ENCODE measurements at regions not wholly inside any gene's neighbourhood (a gene's known extent, or its start where the extent isn't known, plus 50 kb on each side); places are given as distances from the start of the nearest gene placed in this dataset.

GRCh38 chr17:54015734-54016133 is 193.0 kb downstream of the KIF2B start:
- no peak for FAIRE-seq
- DNase-seq, result no peak
- 47 to 88% (median 60%) methylated on average over 2 of the region's 2 CpGs for WGBS, 3 donors
- H3K9me3 ChIP-seq (ENCODE audit: control insufficient read depth in 2 of 2, insufficient read depth in 1 of 2, low read depth in 1 of 2, low read length in 1 of 2), result peaks cover 0 to 3% of the 10 kb centered on the region in 2 donors
- H3K36me3 ChIP-seq (ENCODE audit: control insufficient read depth in 3 of 3, insufficient read depth in 2 of 3, low read depth in 1 of 3, low read length in 3 of 3), result no peaks in the 10 kb centered on the region
- H3K4me3 ChIP-seq (ENCODE audit: low read depth in 1 of 3, low read length in 3 of 3), result no peak overlapping the region
- H3K4me1 ChIP-seq (ENCODE audit: control insufficient read depth in 3 of 3, insufficient read depth in 2 of 3, low read depth in 1 of 3, low read length in 2 of 3), result no peaks in the 10 kb centered on the region
- H3K27ac ChIP-seq (ENCODE audit: low read depth in 1 of 3, low read length in 2 of 3), result no peak overlapping the region
- H3K27me3 ChIP-seq (ENCODE audit: control insufficient read depth in 3 of 3, insufficient read depth in 3 of 3, low read length in 3 of 3), result no peaks in the 10 kb centered on the region

- H3K4me3 ChIP-seq (ENCODE audit: low read depth in 1 of 3, low read length in 3 of 3), result no peak overlapping the region
- H3K36me3 ChIP-seq (ENCODE audit: control insufficient read depth in 3 of 3, insufficient read depth in 2 of 3, low read depth in 1 of 3, low read length in 3 of 3), result no peaks in the 10 kb centered on the region
- no peak overlapping the region for H3K27ac ChIP-seq (ENCODE audit: low read depth in 1 of 3, low read length in 2 of 3)
- H3K4me1 ChIP-seq (ENCODE audit: control insufficient read depth in 3 of 3, insufficient read depth in 2 of 3, low read depth in 1 of 3, low read length in 2 of 3), result no peaks in the 10 kb centered on the region
- WGBS, 3 donors, result 88 to 100% (median 94%) methylated on average over 1 of the region's 1 CpG
- no peaks in the 10 kb centered on the region for H3K27me3 ChIP-seq (ENCODE audit: control insufficient read depth in 3 of 3, insufficient read depth in 3 of 3, low read length in 3 of 3)
- H3K9me3 ChIP-seq (ENCODE audit: control insufficient read depth in 2 of 2, insufficient read depth in 1 of 2, low read depth in 1 of 2, low read length in 1 of 2), result peaks cover 0 to 3% of the 10 kb centered on the region in 2 donors
- DNase-seq, result no peak
- FAIRE-seq, result no peak
These were observed 198.7 kb downstream of the KIF2B start for GRCh38 chr17:54021418-54021817.

- H3K9me3 ChIP-seq (ENCODE audit: control insufficient read depth in 2 of 2, insufficient read depth in 1 of 2, low read depth in 1 of 2, low read length in 1 of 2), result peaks cover 0 to 14% of the 10 kb centered on the region in 2 donors
- FAIRE-seq (no peak), DNase-seq (no peak)
- H3K27ac ChIP-seq (ENCODE audit: low read depth in 1 of 3, low read length in 2 of 3), result no peak overlapping the region
- no peaks in the 10 kb centered on the region for H3K4me1 ChIP-seq (ENCODE audit: control insufficient read depth in 3 of 3, insufficient read depth in 2 of 3, low read depth in 1 of 3, low read length in 2 of 3)
- no peaks in the 10 kb centered on the region for H3K36me3 ChIP-seq (ENCODE audit: control insufficient read depth in 3 of 3, insufficient read depth in 2 of 3, low read depth in 1 of 3, low read length in 3 of 3)
- H3K27me3 ChIP-seq (ENCODE audit: control insufficient read depth in 3 of 3, insufficient read depth in 3 of 3, low read length in 3 of 3), result no peaks in the 10 kb centered on the region
- no peak overlapping the region for H3K4me3 ChIP-seq (ENCODE audit: low read depth in 1 of 3, low read length in 3 of 3)
These were observed 206.4 kb downstream of the KIF2B start for GRCh38 chr17:54028986-54029580.

- 84 to 89% (median 87%) methylated on average over 5 of the region's 5 CpGs for WGBS, 3 donors
- H3K9me3 ChIP-seq (ENCODE audit: control insufficient read depth in 2 of 2, insufficient read depth in 1 of 2, low read depth in 1 of 2, low read length in 1 of 2), result peaks cover 0 to 14% of the 10 kb centered on the region in 2 donors
- no peaks in the 10 kb centered on the region for H3K4me1 ChIP-seq (ENCODE audit: control insufficient read depth in 3 of 3, insufficient read depth in 2 of 3, low read depth in 1 of 3, low read length in 2 of 3)
- no peak overlapping the region for H3K4me3 ChIP-seq (ENCODE audit: low read depth in 1 of 3, low read length in 3 of 3)
- no peak overlapping the region for H3K27ac ChIP-seq (ENCODE audit: low read depth in 1 of 3, low read length in 2 of 3)
- no peak for DNase-seq
- FAIRE-seq, result no peak
- H3K27me3 ChIP-seq (ENCODE audit: control insufficient read depth in 3 of 3, insufficient read depth in 3 of 3, low read length in 3 of 3), result no peaks in the 10 kb centered on the region
- H3K36me3 ChIP-seq (ENCODE audit: control insufficient read depth in 3 of 3, insufficient read depth in 2 of 3, low read depth in 1 of 3, low read length in 3 of 3), result no peaks in the 10 kb centered on the region
These were observed 207.3 kb downstream of the KIF2B start for GRCh38 chr17:54029986-54030385.

- Histone ChIP-seq H3K4me1 (ENCODE audit: control insufficient read depth in 3 of 3, insufficient read depth in 2 of 3, low read depth in 1 of 3, low read length in 2 of 3) (no peaks in the 10 kb centered on the region), H3K27ac (ENCODE audit: low read depth in 1 of 3, low read length in 2 of 3) (no peak overlapping the region), H3K36me3 (ENCODE audit: control insufficient read depth in 3 of 3, insufficient read depth in 2 of 3, low read depth in 1 of 3, low read length in 3 of 3) (no peaks in the 10 kb centered on the region), H3K27me3 (ENCODE audit: control insufficient read depth in 3 of 3, insufficient read depth in 3 of 3, low read length in 3 of 3) (no peaks in the 10 kb centered on the region), H3K4me3 (ENCODE audit: low read depth in 1 of 3, low read length in 3 of 3) (no peak overlapping the region), H3K9me3 (ENCODE audit: control insufficient read depth in 2 of 2, insufficient read depth in 1 of 2, low read depth in 1 of 2, low read length in 1 of 2) (peaks cover 0 to 8% of the 10 kb centered on the region in 2 donors)
- FAIRE-seq, result no peak
- WGBS, 3 donors, result 78 to 99% (median 92%) methylated on average over 1 of the region's 1 CpG
- no peak for DNase-seq
These were observed 223.8 kb downstream of the KIF2B start for GRCh38 chr17:54046570-54046969.

- Histone ChIP-seq H3K36me3 (ENCODE audit: control insufficient read depth in 3 of 3, insufficient read depth in 2 of 3, low read depth in 1 of 3, low read length in 3 of 3) (no peaks in the 10 kb centered on the region), H3K4me3 (ENCODE audit: low read depth in 1 of 3, low read length in 3 of 3) (no peak overlapping the region), H3K4me1 (ENCODE audit: control insufficient read depth in 3 of 3, insufficient read depth in 2 of 3, low read depth in 1 of 3, low read length in 2 of 3) (no peaks in the 10 kb centered on the region), H3K27me3 (ENCODE audit: control insufficient read depth in 3 of 3, insufficient read depth in 3 of 3, low read length in 3 of 3) (no peaks in the 10 kb centered on the region), H3K9me3 (ENCODE audit: control insufficient read depth in 2 of 2, insufficient read depth in 1 of 2, low read depth in 1 of 2, low read length in 1 of 2) (peaks cover 0 to 6% of the 10 kb centered on the region in 2 donors), H3K27ac (ENCODE audit: low read depth in 1 of 3, low read length in 2 of 3) (no peak overlapping the region)
- no peak for FAIRE-seq
- 79 to 90% (median 88%) methylated on average over 1 of the region's 1 CpG for WGBS, 3 donors
- no peak for DNase-seq
These were observed 240.9 kb downstream of the KIF2B start for GRCh38 chr17:54063639-54064038.

- Histone ChIP-seq H3K36me3 (ENCODE audit: control insufficient read depth in 3 of 3, insufficient read depth in 2 of 3, low read depth in 1 of 3, low read length in 3 of 3) (no peaks in the 10 kb centered on the region), H3K4me1 (ENCODE audit: control insufficient read depth in 3 of 3, insufficient read depth in 2 of 3, low read depth in 1 of 3, low read length in 2 of 3) (no peaks in the 10 kb centered on the region), H3K4me3 (ENCODE audit: low read depth in 1 of 3, low read length in 3 of 3) (no peak overlapping the region), H3K27me3 (ENCODE audit: control insufficient read depth in 3 of 3, insufficient read depth in 3 of 3, low read length in 3 of 3) (no peaks in the 10 kb centered on the region), H3K27ac (ENCODE audit: low read depth in 1 of 3, low read length in 2 of 3) (no peak overlapping the region), H3K9me3 (ENCODE audit: control insufficient read depth in 2 of 2, insufficient read depth in 1 of 2, low read depth in 1 of 2, low read length in 1 of 2) (peaks cover 0 to 3% of the 10 kb centered on the region in 2 donors)
- DNase-seq, result no peak
- 54 to 66% (median 57%) methylated on average over 1 of the region's 1 CpG for WGBS, 3 donors
- FAIRE-seq, result no peak
These were observed 262.3 kb downstream of the KIF2B start for GRCh38 chr17:54085020-54085419.

GRCh38 chr17:54085934-54086333 is 263.2 kb downstream of the KIF2B start:
- no peaks in the 10 kb centered on the region for H3K27me3 ChIP-seq (ENCODE audit: control insufficient read depth in 3 of 3, insufficient read depth in 3 of 3, low read length in 3 of 3)
- DNase-seq (no peak), FAIRE-seq (no peak)
- peaks cover 0 to 3% of the 10 kb centered on the region in 2 donors for H3K9me3 ChIP-seq (ENCODE audit: control insufficient read depth in 2 of 2, insufficient read depth in 1 of 2, low read depth in 1 of 2, low read length in 1 of 2)
- no peak overlapping the region for H3K27ac ChIP-seq (ENCODE audit: low read depth in 1 of 3, low read length in 2 of 3)
- H3K4me1 ChIP-seq (ENCODE audit: control insufficient read depth in 3 of 3, insufficient read depth in 2 of 3, low read depth in 1 of 3, low read length in 2 of 3), result no peaks in the 10 kb centered on the region
- no peak overlapping the region for H3K4me3 ChIP-seq (ENCODE audit: low read depth in 1 of 3, low read length in 3 of 3)
- WGBS, 3 donors, result 13 to 22% (median 21%) methylated on average over 5 of the region's 5 CpGs
- H3K36me3 ChIP-seq (ENCODE audit: control insufficient read depth in 3 of 3, insufficient read depth in 2 of 3, low read depth in 1 of 3, low read length in 3 of 3), result no peaks in the 10 kb centered on the region

- H3K27me3 ChIP-seq (ENCODE audit: control insufficient read depth in 3 of 3, insufficient read depth in 3 of 3, low read length in 3 of 3), result no peaks in the 10 kb centered on the region
- no peaks in the 10 kb centered on the region for H3K4me1 ChIP-seq (ENCODE audit: control insufficient read depth in 3 of 3, insufficient read depth in 2 of 3, low read depth in 1 of 3, low read length in 2 of 3)
- H3K27ac ChIP-seq (ENCODE audit: low read depth in 1 of 3, low read length in 2 of 3), result no peak overlapping the region
- H3K36me3 ChIP-seq (ENCODE audit: control insufficient read depth in 3 of 3, insufficient read depth in 2 of 3, low read depth in 1 of 3, low read length in 3 of 3), result no peaks in the 10 kb centered on the region
- H3K9me3 ChIP-seq (ENCODE audit: control insufficient read depth in 2 of 2, insufficient read depth in 1 of 2, low read depth in 1 of 2, low read length in 1 of 2), result no peaks in the 10 kb centered on the region
- FAIRE-seq (no peak), DNase-seq (no peak)
- no peak overlapping the region for H3K4me3 ChIP-seq (ENCODE audit: low read depth in 1 of 3, low read length in 3 of 3)
These were observed 273.5 kb downstream of the KIF2B start for GRCh38 chr17:54096216-54096615.

All from small intestine (tissue), 7 donors.